ENCODE measurements at regions not wholly inside any gene's neighbourhood (a gene's known extent, or its start where the extent isn't known, plus 50 kb on each side); places are given as distances from the start of the nearest gene placed in this dataset.

DNA sequence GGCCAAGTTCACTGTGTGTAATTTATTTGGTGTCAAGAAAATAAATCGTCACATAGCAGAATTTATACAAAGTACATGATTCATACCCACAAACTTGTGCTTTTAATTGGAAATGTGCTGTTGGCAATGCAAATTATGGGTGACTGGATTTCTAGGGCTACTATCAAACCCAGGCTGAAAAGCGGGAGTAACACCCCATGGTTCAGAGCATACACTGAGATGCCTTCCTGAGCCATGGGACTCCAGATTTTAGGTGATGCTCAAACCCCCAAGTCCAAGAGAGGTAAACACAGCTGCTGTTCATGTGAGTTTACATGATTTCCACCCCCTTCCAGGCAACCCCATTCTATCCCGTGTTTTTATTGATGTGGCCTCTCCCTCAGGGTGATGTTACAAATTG lies 565.9 kb upstream of the ID2 start:
- Histone ChIP-seq H3K27me3 (no peaks in the 10 kb centered on the region), H3K4me1 (peaks cover 13 to 28% of the 10 kb centered on the region in 2 donors), H3K9me3 (no peaks in the 10 kb centered on the region), H3K4me3 (replicated peaks in 1 of 3) (no peak overlapping the region), H3K36me3 (no peaks in the 10 kb centered on the region), H3K27ac (no peak overlapping the region)
- no peak for TF ChIP-seq POLR2A (IDR thresholded peaks at IDR 0.05)
- TF ChIP-seq, protein P1, sequence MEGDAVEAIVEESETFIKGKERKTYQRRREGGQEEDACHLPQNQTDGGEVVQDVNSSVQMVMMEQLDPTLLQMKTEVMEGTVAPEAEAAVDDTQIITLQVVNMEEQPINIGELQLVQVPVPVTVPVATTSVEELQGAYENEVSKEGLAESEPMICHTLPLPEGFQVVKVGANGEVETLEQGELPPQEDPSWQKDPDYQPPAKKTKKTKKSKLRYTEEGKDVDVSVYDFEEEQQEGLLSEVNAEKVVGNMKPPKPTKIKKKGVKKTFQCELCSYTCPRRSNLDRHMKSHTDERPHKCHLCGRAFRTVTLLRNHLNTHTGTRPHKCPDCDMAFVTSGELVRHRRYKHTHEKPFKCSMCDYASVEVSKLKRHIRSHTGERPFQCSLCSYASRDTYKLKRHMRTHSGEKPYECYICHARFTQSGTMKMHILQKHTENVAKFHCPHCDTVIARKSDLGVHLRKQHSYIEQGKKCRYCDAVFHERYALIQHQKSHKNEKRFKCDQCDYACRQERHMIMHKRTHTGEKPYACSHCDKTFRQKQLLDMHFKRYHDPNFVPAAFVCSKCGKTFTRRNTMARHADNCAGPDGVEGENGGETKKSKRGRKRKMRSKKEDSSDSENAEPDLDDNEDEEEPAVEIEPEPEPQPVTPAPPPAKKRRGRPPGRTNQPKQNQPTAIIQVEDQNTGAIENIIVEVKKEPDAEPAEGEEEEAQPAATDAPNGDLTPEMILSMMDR (IDR thresholded peaks at IDR 0.05) = no peak
- DNase-seq = no peak
- 85 to 90% methylated on average over 3 of the region's 3 CpGs for WGBS, 2 donors
- intact Hi-C loops (cut with DNase I) = no loop called here

DNA sequence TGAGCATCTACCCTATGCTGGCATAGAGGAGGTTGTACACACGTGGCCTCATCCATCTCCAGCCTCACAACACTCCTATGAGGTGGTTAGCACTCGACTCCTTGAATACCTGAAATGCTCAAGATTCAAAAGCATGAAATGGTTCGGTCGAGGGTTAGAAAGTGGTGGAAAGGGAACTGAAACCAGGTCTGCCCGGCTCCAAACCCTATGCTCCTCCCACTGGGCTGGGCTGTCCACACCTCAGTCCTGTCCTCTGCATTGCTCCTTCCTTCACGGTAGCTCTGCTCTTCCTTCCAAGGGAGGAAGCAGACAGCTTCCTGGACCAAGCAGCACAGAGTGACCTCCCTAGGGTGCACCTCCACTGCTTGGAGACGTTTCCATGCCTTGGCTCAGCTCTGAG lies 565.2 kb upstream of the ID2 start:
- Histone ChIP-seq H3K9me3 (no peaks in the 10 kb centered on the region), H3K4me3 (replicated peaks in 1 of 3) (no peak overlapping the region), H3K36me3 (no peaks in the 10 kb centered on the region), H3K4me1 (peaks cover 14 to 33% of the 10 kb centered on the region in 2 donors), H3K27ac (no peak overlapping the region), H3K27me3 (no peaks in the 10 kb centered on the region)
- WGBS, 2 donors = 61 to 73% methylated on average over 7 of the region's 7 CpGs
- no peak for DNase-seq
- TF ChIP-seq, protein P1 (IDR thresholded peaks at IDR 0.05) = no peak
- intact Hi-C loops (cut with DNase I) = no loop called here

DNA sequence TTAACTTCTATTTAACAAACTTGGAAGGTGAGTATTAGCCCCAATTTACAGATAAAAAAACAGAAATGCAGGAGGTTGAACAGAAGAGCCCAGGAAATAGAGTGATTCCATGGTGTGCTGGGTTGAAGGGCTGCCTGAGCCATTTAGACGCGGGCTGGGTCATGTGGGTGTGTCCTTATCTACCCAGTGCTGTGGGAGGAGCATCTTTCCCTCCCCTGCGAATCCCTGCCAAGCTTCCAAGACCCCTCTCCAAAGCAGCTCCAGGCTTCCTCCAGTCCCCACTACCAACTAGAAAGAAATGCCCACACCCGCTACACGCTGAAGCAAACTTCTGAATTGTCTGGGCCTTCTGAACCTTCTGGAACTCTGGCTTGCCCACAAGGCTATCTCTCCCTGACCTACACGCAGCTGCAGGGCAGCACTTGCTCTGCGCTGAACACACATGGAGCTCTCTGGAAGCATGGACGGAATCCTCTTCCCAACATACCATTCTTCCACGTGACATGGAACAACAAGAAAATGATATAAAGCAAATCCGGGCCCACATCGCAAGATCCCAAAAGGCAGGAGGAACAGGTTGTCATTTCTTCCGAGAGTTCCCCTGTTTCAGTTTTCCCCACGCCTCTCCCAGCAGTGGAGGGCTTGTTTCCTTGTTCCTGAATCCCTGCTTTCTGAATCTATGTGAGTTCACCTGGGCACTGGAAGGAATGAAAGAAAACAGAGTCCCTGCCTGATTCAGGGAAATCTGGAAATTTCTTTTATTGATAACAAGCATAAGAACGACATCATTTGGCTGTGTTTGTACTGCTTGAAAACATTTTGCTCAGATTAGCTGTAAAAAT lies 562.7 kb upstream of the ID2 start:
- H3K9me3 ChIP-seq = no peaks in the 10 kb centered on the region
- TF ChIP-seq, protein P1 (IDR thresholded peaks at IDR 0.05) = no peak
- TF ChIP-seq POLR2A (IDR thresholded peaks at IDR 0.05) = no peak
- WGBS, 2 donors = 91% methylated on average over 14 of the region's 14 CpGs
- no peak overlapping the region for H3K4me3 ChIP-seq (replicated peaks in 1 of 3)
- peak overlapping the region in 2 of 3 donors; percentile 50 to 58 for H3K27ac ChIP-seq
- intact Hi-C loops (cut with DNase I) = no loop called here
- DNase-seq = no peak
- H3K4me1 ChIP-seq = peaks cover 26 to 47% of the 10 kb centered on the region in 2 donors
- H3K27me3 ChIP-seq = no peaks in the 10 kb centered on the region
- H3K36me3 ChIP-seq = no peaks in the 10 kb centered on the region

DNA sequence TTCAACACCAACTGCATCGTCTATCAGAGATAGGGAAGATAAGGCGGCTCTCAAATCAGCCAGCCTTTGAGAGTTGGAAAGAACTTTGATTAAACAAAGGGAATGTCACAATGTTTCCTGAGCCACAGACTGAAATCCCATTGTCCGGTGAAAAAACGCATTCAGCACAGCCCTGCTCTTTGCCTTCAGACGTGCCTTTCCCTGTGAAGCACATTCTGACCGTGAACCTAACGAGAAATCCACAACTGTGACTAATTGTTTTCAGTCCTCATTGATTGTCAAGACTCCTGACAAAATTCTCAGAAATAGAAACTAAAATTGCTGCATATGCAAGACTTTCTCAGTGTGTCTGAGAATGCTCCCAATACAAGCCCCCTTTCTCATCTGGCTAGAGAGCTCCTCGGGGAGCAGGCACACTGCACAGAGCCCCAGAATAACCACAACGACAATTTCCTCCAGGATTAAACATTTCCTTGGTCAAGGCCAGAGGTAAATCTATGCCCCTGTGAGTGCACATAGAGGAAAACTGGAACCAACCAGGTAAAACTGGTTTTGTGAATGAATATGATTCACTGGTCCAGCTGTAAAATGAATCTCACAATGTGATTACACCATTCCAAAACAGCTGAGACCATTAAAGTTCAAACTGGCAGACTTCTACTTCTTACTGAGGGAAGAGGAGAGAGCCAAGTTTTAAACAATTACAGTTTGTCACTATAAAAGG lies 561.9 kb upstream of the ID2 start:
- DNase-seq = no peak
- intact Hi-C loops (cut with DNase I) = no loop called here
- Histone ChIP-seq H3K27ac (peak overlapping the region; percentile 11 to 58 (median 50)), H3K36me3 (no peaks in the 10 kb centered on the region), H3K4me3 (replicated peaks in 1 of 3) (no peak overlapping the region), H3K9me3 (no peaks in the 10 kb centered on the region), H3K27me3 (no peaks in the 10 kb centered on the region), H3K4me1 (peaks cover 26 to 47% of the 10 kb centered on the region in 2 donors)
- TF ChIP-seq POLR2A (IDR thresholded peaks at IDR 0.05) = no peak
- TF ChIP-seq, protein P1 (IDR thresholded peaks at IDR 0.05) = no peak
- WGBS, 2 donors = 13 to 19% methylated on average over 9 of the region's 9 CpGs

DNA sequence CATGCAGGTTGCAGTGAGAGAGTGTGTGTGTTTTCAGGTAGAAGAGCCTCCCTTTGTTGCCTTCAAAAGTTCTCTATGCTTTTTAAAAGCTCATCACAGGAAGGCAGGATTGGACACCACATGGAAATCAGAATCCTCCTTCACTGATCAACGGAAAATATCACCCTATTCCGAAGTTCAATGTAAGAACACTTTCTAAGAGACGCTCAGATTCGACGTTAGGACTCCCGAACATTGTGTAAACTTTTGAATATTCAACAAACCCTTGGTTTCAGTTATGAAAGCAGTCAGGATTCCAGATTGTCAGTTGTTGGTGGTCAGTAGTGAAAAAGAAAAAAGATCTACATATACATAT lies 561.4 kb upstream of the ID2 start:
- no peak for DNase-seq
- H3K9me3 ChIP-seq = no peaks in the 10 kb centered on the region
- H3K27me3 ChIP-seq = no peaks in the 10 kb centered on the region
- H3K4me3 ChIP-seq (replicated peaks in 1 of 3) = no peak overlapping the region
- no peaks in the 10 kb centered on the region for H3K36me3 ChIP-seq
- intact Hi-C loops (cut with DNase I) = no loop called here
- H3K27ac ChIP-seq = peak overlapping the region in 2 of 3 donors; percentile 50 to 58
- H3K4me1 ChIP-seq = peaks cover 26 to 44% of the 10 kb centered on the region in 2 donors
- WGBS, 2 donors = 75 to 78% methylated on average over 6 of the region's 6 CpGs
- TF ChIP-seq, protein P1 (IDR thresholded peaks at IDR 0.05) = no peak
- no peak for TF ChIP-seq POLR2A (IDR thresholded peaks at IDR 0.05)
